Hepatocyte (in vitro differentiated cells): ENCODE measurements at regions not wholly inside any gene's neighbourhood (a gene's known extent, or its start where the extent isn't known, plus 50 kb on each side); places are given as distances from the start of the nearest gene placed in this dataset.

Source experiments
- DNase-seq: peaks from one replicate; pipeline ENCODE4 v3.0.0-alpha.2; 2016; ENCODE audit warnings: low spot score
- H2AFZ ChIP-seq: fragments of 200-600 bp; sonication (generic); 2 replicates; pipeline ENCODE4 v1.6.0; 2016; ENCODE audit warnings: antibody characterized with exemption, mild to moderate bottlenecking
- H3K27ac ChIP-seq: fragments of 200-600 bp; sonication (generic); 2 replicates; pipeline ENCODE4 v1.5.1; 2016; ENCODE audit warnings: mild to moderate bottlenecking
- H3K27me3 ChIP-seq: fragments of 200-600 bp; sonication (generic); 2 replicates; pipeline ENCODE4 v1.6.1; 2016
- H3K36me3 ChIP-seq: fragments of 200-600 bp; sonication (generic); replicated peaks from 2 replicates; pipeline ENCODE4 v1.5.1; 2016; ENCODE audit warnings: low read depth; ENCODE audit not compliant: insufficient read depth
- H3K4me1 ChIP-seq: fragments of 200-600 bp; sonication (generic); 2 replicates; pipeline ENCODE4 v1.5.1; 2016; ENCODE audit warnings: mild to moderate bottlenecking, moderate library complexity; ENCODE audit not compliant: insufficient read depth
- H3K4me2 ChIP-seq: fragments of 200-600 bp; sonication (generic); 2 replicates; pipeline ENCODE4 v1.6.0; 2016
- H3K4me3 ChIP-seq: fragments of 200-600 bp; sonication (generic); 2 replicates; pipeline ENCODE4 v1.5.1; 2016; ENCODE audit warnings: mild to moderate bottlenecking
- H3K79me2 ChIP-seq: fragments of 200-600 bp; sonication (generic); 2 replicates; pipeline ENCODE4 v1.6.0; 2017; ENCODE audit warnings: mild to moderate bottlenecking
- H3K9me2 ChIP-seq: fragments of 200-600 bp; sonication (generic); replicated peaks from 2 replicates; pipeline ENCODE4 v1.6.0; 2017; ENCODE audit warnings: mild to moderate bottlenecking; ENCODE audit not compliant: insufficient read depth
- H3K9me3 ChIP-seq: fragments of 200-600 bp; sonication (generic); 2 replicates; pipeline ENCODE4 v1.5.1; 2016; ENCODE audit warnings: low read depth, mild to moderate bottlenecking
- H4K20me1 ChIP-seq: fragments of 200-600 bp; sonication (generic); 2 replicates; pipeline ENCODE4 v1.6.0; 2016; ENCODE audit warnings: mild to moderate bottlenecking; ENCODE audit not compliant: insufficient read depth, poor library complexity, severe bottlenecking
- EZH2 ChIP-seq: fragments of 200-600 bp; sonication (generic); IDR thresholded peaks from 2 replicates; pipeline ENCODE4 v1.6.1; 2016; ENCODE audit warnings: antibody characterized with exemption, mild to moderate bottlenecking, borderline replicate concordance
- EZH2phosphoT487 ChIP-seq: fragments of 200-600 bp; sonication (generic); IDR thresholded peaks from one replicate; pipeline ENCODE4 v1.6.1; 2018; ENCODE audit warnings: antibody characterized with exemption, mild to moderate bottlenecking, low read depth, moderate library complexity; ENCODE audit not compliant: unreplicated experiment, severe bottlenecking
- WGBS: methylation state at CpG from one replicate; pipeline ENCODE4 v1.1.6; 2016; ENCODE audit warnings: low lambda C conversion rate; ENCODE audit errors: missing lambda C conversion rate; 5-methylcytosine and 5-hydroxymethylcytosine counted together
- TF ChIP-seq, protein P1 (sequence below): fragments of 200-600 bp; sonication (generic); IDR thresholded peaks from 2 replicates; pipeline ENCODE4 v1.5.1; 2016; ENCODE audit warnings: antibody characterized with exemption, mild to moderate bottlenecking; ENCODE audit not compliant: poor library complexity

DNA sequence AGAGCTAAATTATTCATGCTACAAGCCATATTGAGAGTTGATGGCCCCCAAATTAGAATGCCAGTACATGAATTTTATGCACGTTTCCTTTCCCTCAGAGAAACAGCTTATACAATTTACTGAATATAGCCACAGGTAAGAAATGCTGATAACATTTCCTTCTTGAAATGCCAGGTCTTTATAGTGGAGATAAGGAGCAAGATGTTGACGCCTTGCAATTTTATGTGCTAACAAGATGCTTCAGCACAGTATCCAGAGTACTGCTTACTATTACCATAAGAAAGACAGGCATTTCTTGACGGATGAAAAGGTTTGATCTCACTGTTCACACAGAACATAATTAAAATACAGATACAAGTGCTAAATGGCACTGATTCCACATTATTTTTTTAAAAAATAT is 223.2 kb upstream of the CTSO start:
- Histone ChIP-seq H4K20me1 (no peaks in the 10 kb centered on the region), H3K27me3 (no peaks in the 10 kb centered on the region), H3K79me2 (no peaks in the 10 kb centered on the region), H3K4me2 (no peak overlapping the region), H3K4me1 (no peaks in the 10 kb centered on the region), H3K9me3 (no peaks in the 10 kb centered on the region), H2AFZ (no peak overlapping the region), H3K27ac (no peak overlapping the region), H3K4me3 (no peak overlapping the region), H3K9me2 (no peaks in the 10 kb centered on the region), H3K36me3 (no peaks in the 10 kb centered on the region)
- no peak for DNase-seq
- no peak for TF ChIP-seq EZH2phosphoT487
- no peak for TF ChIP-seq EZH2
- TF ChIP-seq, protein P1, sequence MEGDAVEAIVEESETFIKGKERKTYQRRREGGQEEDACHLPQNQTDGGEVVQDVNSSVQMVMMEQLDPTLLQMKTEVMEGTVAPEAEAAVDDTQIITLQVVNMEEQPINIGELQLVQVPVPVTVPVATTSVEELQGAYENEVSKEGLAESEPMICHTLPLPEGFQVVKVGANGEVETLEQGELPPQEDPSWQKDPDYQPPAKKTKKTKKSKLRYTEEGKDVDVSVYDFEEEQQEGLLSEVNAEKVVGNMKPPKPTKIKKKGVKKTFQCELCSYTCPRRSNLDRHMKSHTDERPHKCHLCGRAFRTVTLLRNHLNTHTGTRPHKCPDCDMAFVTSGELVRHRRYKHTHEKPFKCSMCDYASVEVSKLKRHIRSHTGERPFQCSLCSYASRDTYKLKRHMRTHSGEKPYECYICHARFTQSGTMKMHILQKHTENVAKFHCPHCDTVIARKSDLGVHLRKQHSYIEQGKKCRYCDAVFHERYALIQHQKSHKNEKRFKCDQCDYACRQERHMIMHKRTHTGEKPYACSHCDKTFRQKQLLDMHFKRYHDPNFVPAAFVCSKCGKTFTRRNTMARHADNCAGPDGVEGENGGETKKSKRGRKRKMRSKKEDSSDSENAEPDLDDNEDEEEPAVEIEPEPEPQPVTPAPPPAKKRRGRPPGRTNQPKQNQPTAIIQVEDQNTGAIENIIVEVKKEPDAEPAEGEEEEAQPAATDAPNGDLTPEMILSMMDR: no peak
- 79% methylated on average over 3 of the region's 3 CpGs for WGBS

DNA sequence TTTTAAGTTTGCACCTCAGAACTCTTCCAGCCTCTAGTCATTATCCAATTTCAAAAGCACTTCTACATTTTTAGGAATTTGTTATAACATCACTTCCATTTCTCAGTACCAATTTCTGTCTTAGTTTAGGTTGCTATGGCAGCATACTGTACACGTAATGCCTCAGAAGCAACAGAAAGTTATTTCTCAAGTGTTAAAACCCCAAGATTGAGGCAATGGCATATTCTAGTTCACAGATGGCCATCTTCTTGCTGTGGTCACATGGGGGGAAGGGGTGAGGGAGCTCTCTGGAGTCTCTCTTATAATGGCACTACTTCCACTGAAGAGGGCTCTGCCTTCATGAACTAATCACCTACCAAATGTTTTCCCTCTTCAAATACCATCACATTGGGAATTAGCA is 220.3 kb upstream of the CTSO start:
- no peak overlapping the region for H3K4me3 ChIP-seq
- TF ChIP-seq EZH2phosphoT487 (no peak), EZH2 (no peak)
- TF ChIP-seq, protein P1: no peak
- no peaks in the 10 kb centered on the region for H4K20me1 ChIP-seq
- no peaks in the 10 kb centered on the region for H3K9me2 ChIP-seq
- no peak overlapping the region for H3K27ac ChIP-seq
- H3K36me3 ChIP-seq: no peaks in the 10 kb centered on the region
- no peaks in the 10 kb centered on the region for H3K4me1 ChIP-seq
- WGBS: 95% methylated on average over 1 of the region's 1 CpG
- no peaks in the 10 kb centered on the region for H3K79me2 ChIP-seq
- H3K27me3 ChIP-seq: no peaks in the 10 kb centered on the region
- H3K9me3 ChIP-seq: no peaks in the 10 kb centered on the region
- no peak overlapping the region for H3K4me2 ChIP-seq
- no peak overlapping the region for H2AFZ ChIP-seq
- no peak for DNase-seq

DNA sequence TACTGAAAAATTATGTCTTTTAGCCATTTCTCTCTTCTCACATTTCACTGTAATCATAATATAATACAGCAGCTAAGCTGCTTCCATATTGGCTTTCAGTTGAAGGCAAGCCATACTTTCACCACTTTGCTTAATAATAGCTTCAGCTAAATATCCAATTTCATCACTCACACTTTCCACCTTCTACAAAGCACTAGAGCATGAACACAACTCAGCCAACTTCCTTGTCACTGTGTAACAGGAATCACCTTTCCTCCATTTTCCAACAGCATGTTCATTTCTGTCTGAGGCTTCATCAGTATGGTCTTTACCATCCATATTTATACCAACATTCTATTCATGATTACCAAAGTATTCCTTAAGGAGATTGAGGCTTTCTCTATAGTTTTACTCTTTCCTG is 219.8 kb upstream of the CTSO start:
- H3K9me3 ChIP-seq: no peaks in the 10 kb centered on the region
- no peaks in the 10 kb centered on the region for H3K36me3 ChIP-seq
- no peak for DNase-seq
- no peaks in the 10 kb centered on the region for H3K4me1 ChIP-seq
- no peaks in the 10 kb centered on the region for H3K27me3 ChIP-seq
- no peak overlapping the region for H2AFZ ChIP-seq
- H3K79me2 ChIP-seq: no peaks in the 10 kb centered on the region
- TF ChIP-seq, protein P1: no peak
- TF ChIP-seq EZH2phosphoT487 (no peak), EZH2 (no peak)
- H3K27ac ChIP-seq: no peak overlapping the region
- H3K9me2 ChIP-seq: no peaks in the 10 kb centered on the region
- H3K4me3 ChIP-seq: no peak overlapping the region
- no peaks in the 10 kb centered on the region for H4K20me1 ChIP-seq
- no peak overlapping the region for H3K4me2 ChIP-seq

DNA sequence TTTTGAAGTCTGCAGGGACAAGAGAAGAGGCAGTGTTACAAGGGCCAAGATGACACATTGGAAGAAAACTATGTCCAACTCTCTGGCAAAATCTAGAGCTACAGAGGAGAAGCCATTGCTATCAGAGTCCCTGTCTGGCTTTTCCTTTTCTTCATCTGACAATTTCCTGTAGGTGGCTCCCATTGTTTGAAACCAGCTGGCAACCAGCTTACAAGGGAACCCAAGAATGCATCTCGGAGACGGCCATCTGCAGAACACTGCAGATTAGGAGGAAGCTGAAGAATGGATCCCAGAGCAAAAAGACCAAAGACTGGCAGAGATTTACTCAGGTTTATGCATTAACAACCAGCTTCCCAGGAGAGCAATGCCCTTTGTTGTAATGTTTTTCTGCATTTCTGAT is 216.2 kb upstream of the CTSO start:
- 66% methylated on average over 2 of the region's 2 CpGs for WGBS
- Histone ChIP-seq H3K79me2 (no peaks in the 10 kb centered on the region), H2AFZ (no peak overlapping the region), H3K27ac (peak overlapping the region; percentile 47), H3K9me2 (no peaks in the 10 kb centered on the region), H3K36me3 (no peaks in the 10 kb centered on the region), H4K20me1 (no peaks in the 10 kb centered on the region), H3K9me3 (no peaks in the 10 kb centered on the region), H3K4me3 (no peak overlapping the region), H3K4me2 (no peak overlapping the region), H3K4me1 (no peaks in the 10 kb centered on the region), H3K27me3 (no peaks in the 10 kb centered on the region)
- TF ChIP-seq EZH2: no peak
- TF ChIP-seq, protein P1: no peak
- no peak for TF ChIP-seq EZH2phosphoT487
- DNase-seq: no peak
